Nephron progenitor cell (in vitro differentiated cells): ENCODE measurements at regions not wholly inside any gene's neighbourhood (a gene's known extent, or its start where the extent isn't known, plus 50 kb on each side); places are given as distances from the start of the nearest gene placed in this dataset.

ENCODE experiments used
- DNase-seq: peaks from one replicate; pipeline ENCODE4 v3.0.0; 2021
- H3K27ac Mint-ChIP-seq: 2 replicates; pipeline ENCODE4 v1.8.0; 2021; ENCODE audit warnings: mild to moderate bottlenecking, moderate library complexity, mixed read lengths
- H3K27me3 Mint-ChIP-seq: 2 replicates; pipeline ENCODE4 v1.8.0; 2021; ENCODE audit warnings: mild to moderate bottlenecking, low read depth, mixed read lengths; ENCODE audit not compliant: poor library complexity
- H3K36me3 Mint-ChIP-seq: 2 replicates; pipeline ENCODE4 v1.8.0; 2021; ENCODE audit warnings: low read depth, mixed read lengths
- H3K4me1 Mint-ChIP-seq: 2 replicates; pipeline ENCODE4 v1.8.0; 2021; ENCODE audit warnings: mixed read lengths
- H3K4me3 Mint-ChIP-seq: 2 replicates; pipeline ENCODE4 v1.8.0; 2021; ENCODE audit warnings: mild to moderate bottlenecking, moderate library complexity, mixed read lengths
- H3K9me3 Mint-ChIP-seq: 2 replicates; pipeline ENCODE4 v1.8.0; 2021; ENCODE audit warnings: mild to moderate bottlenecking, moderate library complexity, mixed read lengths
- CTCF ChIP-seq: fragments of 200-600 bp; sonication (generic); IDR thresholded peaks from 2 replicates; pipeline ENCODE4 v1.5.0; 2021; ENCODE audit warnings: antibody characterized with exemption

GRCh38 chr21:18954441-18954844, 550.9 kb upstream of the TMPRSS15 start:
- no peak for TF ChIP-seq CTCF
- Mint-ChIP-seq H3K4me1 (peaks cover 12% of the 10 kb centered on the region), H3K4me3 (no peak overlapping the region), H3K27ac (peak overlapping the region; percentile 51), H3K9me3 (no peaks in the 10 kb centered on the region), H3K27me3 (no peaks in the 10 kb centered on the region), H3K36me3 (no peaks in the 10 kb centered on the region)
- DNase-seq: no peak

GRCh38 chr21:18959817-18960216, 556.2 kb upstream of the TMPRSS15 start:
- TF ChIP-seq CTCF: no peak
- Mint-ChIP-seq H3K4me3 (no peak overlapping the region), H3K27ac (no peak overlapping the region), H3K27me3 (no peaks in the 10 kb centered on the region), H3K36me3 (no peaks in the 10 kb centered on the region), H3K9me3 (no peaks in the 10 kb centered on the region), H3K4me1 (no peaks in the 10 kb centered on the region)
- no peak for DNase-seq

GRCh38 chr21:18960306-18960705, 556.7 kb upstream of the TMPRSS15 start:
- Mint-ChIP-seq H3K9me3 (no peaks in the 10 kb centered on the region), H3K27me3 (no peaks in the 10 kb centered on the region), H3K36me3 (no peaks in the 10 kb centered on the region), H3K4me3 (no peak overlapping the region), H3K27ac (no peak overlapping the region), H3K4me1 (no peaks in the 10 kb centered on the region)
- DNase-seq: no peak
- TF ChIP-seq CTCF: no peak

- no peak overlapping the region for H3K4me3 Mint-ChIP-seq
- no peaks in the 10 kb centered on the region for H3K4me1 Mint-ChIP-seq
- H3K36me3 Mint-ChIP-seq: no peaks in the 10 kb centered on the region
- peaks cover 9% of the 10 kb centered on the region for H3K27me3 Mint-ChIP-seq
- H3K9me3 Mint-ChIP-seq: no peaks in the 10 kb centered on the region
- DNase-seq: no peak
- TF ChIP-seq CTCF: no peak
- no peak overlapping the region for H3K27ac Mint-ChIP-seq
Observed at GRCh38 chr21:18970416-18970815, 566.8 kb upstream of the TMPRSS15 start.

GRCh38 chr21:18970941-18971340, 567.4 kb upstream of the TMPRSS15 start:
- peaks cover 9% of the 10 kb centered on the region for H3K27me3 Mint-ChIP-seq
- H3K4me1 Mint-ChIP-seq: no peaks in the 10 kb centered on the region
- no peak overlapping the region for H3K27ac Mint-ChIP-seq
- H3K4me3 Mint-ChIP-seq: no peak overlapping the region
- H3K9me3 Mint-ChIP-seq: no peaks in the 10 kb centered on the region
- no peak for TF ChIP-seq CTCF
- no peak for DNase-seq
- H3K36me3 Mint-ChIP-seq: no peaks in the 10 kb centered on the region

- no peak overlapping the region for H3K27ac Mint-ChIP-seq
- peaks cover 5% of the 10 kb centered on the region for H3K4me1 Mint-ChIP-seq
- peaks cover 26% of the 10 kb centered on the region for H3K9me3 Mint-ChIP-seq
- no peaks in the 10 kb centered on the region for H3K36me3 Mint-ChIP-seq
- DNase-seq: no peak
- H3K27me3 Mint-ChIP-seq: peaks cover 4% of the 10 kb centered on the region
- no peak for TF ChIP-seq CTCF
- no peak overlapping the region for H3K4me3 Mint-ChIP-seq
Observed at GRCh38 chr21:18985584-18985983, 582.0 kb upstream of the TMPRSS15 start.
